ENCODE measurements at regions not wholly inside any gene's neighbourhood (a gene's known extent, or its start where the extent isn't known, plus 50 kb on each side); places are given as distances from the start of the nearest gene placed in this dataset.

DNA sequence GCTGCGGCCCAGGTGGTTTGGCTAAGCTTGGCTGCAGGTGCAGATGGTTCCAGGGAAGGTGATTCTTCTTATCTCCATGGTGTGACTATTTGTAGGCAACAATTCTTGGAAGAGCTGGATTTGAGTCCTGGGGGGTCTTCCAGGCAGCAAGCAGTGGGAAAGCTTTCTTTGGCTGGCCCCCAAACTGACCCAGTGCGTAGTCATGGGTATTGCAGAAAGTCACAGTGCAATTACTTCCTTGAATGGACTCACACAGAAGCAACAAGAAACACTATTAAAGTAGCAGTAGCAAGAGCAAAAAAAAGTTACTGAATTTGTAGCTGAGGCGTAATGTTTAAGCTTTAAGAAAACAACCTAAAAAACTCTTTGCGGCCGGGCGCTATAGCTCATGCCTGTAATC lies 293.6 kb upstream of the ATP5MC3 start:
- DNase-seq (ENCODE audit: extremely low read depth, low read depth, low spot score), result no peak

DNA sequence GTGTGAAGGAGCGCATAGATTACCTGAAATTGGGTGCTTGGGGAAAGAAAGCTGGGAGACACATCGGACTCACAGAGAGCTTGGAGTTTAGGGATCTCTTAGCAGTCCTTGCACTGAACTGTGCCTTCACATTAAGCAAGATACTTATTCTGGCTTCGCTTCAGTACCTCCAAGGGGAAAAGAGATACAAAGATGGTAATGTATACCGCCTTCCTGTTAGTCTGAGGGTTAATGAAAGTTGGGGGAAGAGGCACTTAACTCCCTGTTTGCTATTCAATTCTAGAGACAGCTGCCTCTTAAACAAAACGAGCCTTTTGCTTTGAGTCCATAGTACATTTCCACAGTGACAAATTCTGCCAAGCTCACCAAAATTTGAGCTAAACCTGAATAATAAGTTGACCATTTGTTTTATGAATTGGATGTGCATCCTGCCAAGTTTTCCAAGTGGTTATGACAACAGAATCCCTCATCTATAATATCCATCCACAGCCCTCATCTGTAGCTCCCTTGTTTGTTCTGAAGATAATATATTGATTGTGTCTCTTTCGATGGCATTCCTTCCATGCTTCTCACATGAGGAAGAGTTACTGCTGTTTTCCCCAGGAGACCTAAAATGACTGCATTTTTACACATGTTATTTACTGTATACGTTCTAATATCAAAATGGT lies 287.1 kb upstream of the ATP5MC3 start:
- no peak for DNase-seq (ENCODE audit: extremely low read depth, low read depth, low spot score)

DNA sequence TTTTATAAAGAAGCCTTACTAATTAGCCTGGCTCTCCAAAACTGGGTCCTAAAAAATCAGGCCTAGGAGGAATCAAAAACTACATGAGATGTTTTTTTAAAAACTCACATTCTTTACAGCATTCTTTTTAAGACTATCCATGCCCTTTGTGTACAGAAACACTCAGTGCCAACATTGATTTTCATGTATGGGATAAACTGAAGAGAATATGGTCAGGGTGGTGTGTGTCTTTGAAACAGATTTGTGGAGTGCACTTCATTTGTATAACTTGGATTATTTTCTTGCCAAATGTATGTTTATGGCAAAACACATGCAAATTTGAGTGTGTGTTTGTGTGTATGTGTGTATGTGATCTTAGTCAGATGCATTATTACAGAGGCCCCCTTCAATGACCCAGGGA lies 283.6 kb upstream of the ATP5MC3 start:
- DNase-seq (ENCODE audit: extremely low read depth, low read depth, low spot score), result no peak

DNA sequence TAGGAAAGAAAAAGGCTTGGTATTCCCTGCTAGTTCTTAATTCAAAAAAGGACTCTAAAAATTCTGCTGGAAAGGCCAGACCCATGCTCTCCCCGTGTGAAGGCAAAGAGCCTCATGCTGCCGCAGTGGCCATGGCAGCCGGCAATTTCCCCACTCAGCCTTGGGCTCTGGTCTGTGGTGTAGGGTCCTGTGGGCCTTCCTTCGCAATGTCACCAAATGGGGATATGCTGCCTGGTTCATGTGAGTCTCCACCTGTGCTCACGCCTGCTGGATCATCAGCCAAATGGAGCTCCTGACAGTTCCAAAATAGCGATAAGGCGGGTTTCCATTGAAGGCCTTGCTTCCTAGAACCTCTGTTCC lies 282.8 kb upstream of the ATP5MC3 start:
- no peak for DNase-seq (ENCODE audit: extremely low read depth, low read depth, low spot score)

DNA sequence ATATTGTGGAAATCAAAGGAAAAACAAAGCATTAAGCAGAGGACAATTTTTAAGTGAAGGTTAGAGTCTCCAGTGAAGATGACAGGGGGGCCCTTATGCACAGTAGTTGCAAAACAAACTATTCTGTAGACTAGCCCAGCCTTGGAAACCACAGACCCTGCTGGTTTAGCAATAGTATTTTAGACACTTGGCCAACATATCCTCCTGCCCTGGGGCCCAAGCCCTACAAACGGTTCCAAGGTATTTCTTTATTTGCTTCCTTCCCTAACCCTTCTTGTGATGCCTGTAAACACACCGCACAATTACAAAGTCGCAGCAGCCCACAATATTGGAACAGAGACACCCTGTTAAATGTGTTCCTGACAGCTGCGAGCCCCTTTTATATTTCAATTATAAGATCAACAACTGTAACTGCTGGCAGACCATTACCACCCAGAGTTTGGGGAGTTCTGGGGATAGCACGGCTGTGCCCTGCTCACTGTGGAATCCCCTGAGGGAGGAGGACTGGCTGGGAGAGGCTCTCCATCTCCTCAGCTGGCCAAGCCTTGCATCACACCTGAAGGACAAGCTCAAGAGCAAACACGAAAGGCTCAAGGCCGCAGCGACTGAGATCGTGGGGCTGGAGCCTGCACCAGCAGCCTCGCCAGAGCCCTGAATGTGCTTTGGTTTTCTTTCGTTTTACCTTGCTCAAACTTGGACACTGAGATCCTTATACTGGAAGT lies 282.2 kb upstream of the ATP5MC3 start:
- no peak for DNase-seq (ENCODE audit: extremely low read depth, low read depth, low spot score)

DNA sequence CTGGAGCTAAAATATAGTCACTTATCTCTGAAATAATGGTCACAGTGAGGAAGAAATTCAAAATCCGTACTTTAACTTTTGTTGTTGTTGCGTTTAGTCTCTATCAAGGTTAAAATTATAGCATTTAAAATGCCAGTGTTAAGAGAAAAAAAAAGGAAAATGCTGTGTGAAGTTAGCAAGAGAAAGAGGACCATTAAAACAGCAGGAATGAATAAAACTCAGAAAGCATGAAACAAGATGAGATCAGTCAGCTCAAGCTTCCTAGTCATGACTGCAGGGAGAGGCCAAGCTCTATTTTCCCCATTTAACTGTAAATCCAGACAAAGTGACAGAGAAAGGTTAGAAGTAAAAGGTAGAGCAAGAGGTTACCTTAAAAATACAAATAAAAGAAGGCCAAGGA lies 281.7 kb upstream of the ATP5MC3 start:
- no peak for DNase-seq (ENCODE audit: extremely low read depth, low read depth, low spot score)

DNA sequence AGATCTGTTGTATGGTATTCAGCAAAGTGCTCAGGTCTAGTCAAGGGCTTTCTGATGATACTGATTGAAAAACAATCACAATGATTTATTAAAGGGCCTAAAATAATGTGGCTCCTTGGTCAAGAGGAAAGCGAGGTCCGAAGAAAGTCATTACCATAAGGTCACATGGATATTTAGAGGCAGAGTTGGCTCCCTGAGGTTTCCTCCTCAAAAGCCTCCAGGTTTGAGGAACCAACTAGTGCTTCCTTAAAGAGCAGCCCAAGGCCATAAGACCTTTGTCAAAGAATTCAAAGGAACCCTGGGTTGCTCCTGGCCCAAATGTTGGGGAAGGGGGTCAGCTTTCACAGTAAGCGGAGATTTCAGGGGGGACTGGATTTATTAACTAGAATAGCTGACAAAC lies 280.7 kb upstream of the ATP5MC3 start:
- no peak for DNase-seq (ENCODE audit: extremely low read depth, low read depth, low spot score)

DNA sequence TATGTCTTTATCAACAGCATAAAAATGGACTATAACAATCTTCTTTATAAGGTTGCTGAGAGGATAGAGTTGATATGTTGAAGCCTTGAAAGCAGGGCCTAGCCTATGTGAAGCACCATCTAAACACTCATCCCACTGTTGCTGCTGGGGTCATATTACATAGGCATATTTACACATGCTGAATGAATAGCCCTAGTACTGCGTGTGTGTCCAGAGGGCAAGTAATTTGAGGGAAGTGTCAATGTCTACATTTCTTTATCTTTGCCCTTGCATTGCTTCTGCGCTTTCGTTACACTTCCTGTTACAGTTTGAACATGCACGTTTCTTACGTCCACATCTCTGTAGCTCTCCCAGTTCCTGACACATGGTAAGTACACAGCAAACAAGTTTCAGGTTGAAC lies 280.3 kb upstream of the ATP5MC3 start:
- DNase-seq (ENCODE audit: extremely low read depth, low read depth, low spot score), result no peak

DNA sequence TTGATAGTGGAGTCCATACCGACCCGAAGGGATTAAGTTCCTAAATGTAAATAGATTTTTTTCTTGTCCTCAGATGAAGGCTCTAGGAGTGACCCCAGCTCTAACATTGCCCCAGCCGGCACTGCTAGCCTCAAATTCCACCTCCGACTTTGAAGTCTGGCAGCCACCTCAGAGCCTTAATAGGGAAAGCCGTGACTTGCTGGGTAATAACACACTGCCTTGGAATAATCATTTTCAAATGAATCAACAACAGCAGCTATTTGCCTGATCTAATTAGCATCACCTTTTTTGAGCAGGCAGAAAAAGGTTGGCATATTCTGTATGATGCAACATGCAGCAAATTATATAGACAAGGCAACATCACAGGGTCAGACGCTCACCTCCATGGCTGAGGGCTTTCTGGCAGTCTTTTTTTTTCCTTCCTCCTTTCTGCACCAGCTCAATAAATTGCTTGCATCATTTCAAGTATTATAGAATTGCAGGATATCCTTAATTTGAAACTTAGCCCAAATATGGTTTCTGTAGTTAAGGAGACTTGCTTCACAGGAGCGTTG lies 276.5 kb upstream of the ATP5MC3 start:
- no peak for DNase-seq (ENCODE audit: extremely low read depth, low read depth, low spot score)

DNA sequence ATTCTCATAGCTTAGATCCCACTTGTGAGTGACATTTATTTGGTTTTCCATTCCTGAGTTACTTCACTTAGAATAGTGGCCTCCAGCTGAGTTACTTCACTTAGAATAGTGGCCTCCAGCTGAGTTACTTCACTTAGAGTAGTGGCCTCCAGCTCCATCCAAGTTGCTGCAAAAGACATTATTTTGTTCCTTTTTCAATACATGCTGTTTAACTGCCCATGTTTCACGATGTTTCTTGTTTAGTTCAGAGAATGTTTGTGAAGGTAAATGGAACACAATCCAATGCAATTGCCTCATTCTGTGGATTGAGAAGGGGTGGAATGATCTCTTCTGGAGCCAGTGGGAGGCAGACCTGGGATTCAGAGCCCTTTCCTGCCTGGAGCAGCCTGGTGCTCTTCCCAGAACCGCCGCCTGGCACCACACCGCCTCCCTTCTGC lies 273.5 kb upstream of the ATP5MC3 start:
- DNase-seq (ENCODE audit: extremely low read depth, low read depth, low spot score), result no peak

DNA sequence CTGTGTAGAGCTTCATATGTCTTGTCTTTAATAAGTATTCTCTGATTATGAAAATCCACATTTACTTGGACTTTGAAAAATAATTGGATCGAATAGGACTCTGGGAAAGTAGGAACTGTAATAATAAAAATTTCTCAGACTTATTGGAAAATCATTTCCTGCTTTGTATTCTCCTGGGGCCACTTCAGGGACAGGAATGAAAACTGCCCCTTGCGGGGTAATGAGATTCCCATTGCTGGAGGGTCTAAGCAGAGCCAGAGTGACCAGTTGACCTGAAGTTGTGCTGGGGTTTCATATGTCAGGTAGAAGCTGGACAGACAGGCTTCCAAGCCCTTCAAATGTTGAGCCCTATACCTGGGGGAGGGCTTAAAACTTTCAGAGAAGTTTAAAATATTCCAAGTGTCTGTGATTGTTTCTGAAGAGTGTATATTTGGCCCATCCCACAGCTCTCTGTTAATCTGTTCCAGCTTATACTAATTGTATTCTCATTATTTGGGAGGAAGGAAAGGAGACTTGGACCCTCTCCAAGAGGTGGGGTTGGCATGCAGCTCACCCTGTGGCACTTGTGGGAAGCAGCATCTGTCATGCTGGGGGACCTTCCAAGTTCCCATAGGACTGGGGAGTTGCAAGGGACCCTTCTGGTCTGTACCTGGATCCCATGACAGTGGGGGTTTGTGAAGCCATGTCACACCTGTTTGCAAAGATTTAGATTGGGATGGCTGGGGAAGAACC lies 268.7 kb upstream of the ATP5MC3 start:
- DNase-seq (ENCODE audit: extremely low read depth, low read depth, low spot score), result no peak

DNA sequence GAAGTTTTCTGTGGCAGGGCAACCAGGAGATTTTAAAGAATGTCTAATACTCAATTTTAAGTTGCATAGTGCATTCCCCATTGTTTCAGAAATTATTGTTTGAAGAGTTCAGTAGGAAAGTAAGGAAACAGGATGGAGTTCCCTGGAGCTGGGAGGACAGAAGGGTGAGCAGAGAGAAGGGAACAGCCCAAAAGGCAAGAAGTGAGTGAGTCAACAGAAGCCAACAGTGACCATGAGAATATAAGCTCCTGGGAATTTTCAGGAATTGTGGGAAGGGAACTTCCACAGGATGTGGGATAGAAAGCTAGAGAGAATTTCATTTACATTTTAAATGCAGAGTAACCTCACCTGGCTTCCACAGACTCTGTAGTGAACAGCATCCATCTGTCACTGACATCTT lies 268.1 kb upstream of the ATP5MC3 start:
- DNase-seq (ENCODE audit: extremely low read depth, low read depth, low spot score), result no peak

DNA sequence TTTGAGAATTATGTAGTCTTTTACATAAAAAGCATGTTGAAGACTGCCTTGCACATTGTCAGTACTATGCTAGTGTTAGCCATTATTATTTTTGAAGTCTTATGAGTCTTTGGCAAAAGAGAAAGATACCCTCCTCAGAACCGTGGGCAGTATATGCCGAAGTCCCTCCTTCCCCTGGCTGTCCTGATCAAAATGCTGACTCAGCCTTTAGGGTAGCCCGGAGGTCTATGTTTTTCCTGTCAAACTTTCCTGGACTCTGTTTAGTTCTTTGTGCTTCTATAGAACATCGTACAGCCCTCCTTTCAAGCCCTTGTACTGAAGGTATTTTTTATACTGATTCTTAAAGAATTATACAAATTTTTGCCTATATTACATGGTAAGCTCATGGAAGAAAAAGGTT lies 264.7 kb upstream of the ATP5MC3 start:
- no peak for DNase-seq (ENCODE audit: extremely low read depth, low read depth, low spot score)

DNA sequence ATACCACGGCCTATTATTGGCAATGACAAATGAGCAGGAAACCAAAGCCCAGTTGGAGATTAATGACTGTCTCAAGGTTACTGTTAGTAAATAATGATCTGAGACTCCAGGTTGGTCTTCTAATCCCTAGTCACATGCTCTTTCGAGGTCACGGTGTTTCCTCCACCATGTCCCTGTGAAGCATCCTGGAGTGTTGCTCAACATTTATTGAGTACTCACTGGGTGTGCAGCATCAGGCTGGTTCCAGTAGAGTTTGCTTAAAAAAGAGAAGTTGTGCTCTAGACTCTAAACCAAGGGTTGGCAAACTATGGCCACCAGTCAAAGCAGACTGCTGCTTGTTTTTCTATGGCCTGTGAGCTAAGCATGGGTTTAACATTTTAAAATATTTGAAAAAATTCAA lies 263.8 kb upstream of the ATP5MC3 start:
- DNase-seq (ENCODE audit: extremely low read depth, low read depth, low spot score), result no peak

DNA sequence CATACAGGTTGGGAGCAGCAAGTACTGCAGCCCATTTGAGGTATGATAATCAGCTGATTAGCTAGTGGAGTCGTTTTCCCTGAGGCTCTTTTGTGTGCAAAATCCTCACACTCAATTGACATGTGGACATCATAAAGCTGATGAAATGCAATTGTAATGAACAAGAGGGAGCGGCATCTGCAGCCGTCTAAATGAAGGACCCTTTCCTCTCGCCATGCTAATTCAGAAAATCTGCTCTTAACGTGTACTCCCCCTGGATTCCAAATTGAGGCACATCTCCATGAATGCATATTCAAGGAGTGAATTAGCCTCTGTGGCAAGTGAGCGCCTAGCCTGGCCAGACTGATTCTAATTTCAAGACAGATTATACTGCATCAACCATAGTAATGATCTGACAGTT lies 260.9 kb upstream of the ATP5MC3 start:
- no peak for DNase-seq (ENCODE audit: extremely low read depth, low read depth, low spot score)

DNA sequence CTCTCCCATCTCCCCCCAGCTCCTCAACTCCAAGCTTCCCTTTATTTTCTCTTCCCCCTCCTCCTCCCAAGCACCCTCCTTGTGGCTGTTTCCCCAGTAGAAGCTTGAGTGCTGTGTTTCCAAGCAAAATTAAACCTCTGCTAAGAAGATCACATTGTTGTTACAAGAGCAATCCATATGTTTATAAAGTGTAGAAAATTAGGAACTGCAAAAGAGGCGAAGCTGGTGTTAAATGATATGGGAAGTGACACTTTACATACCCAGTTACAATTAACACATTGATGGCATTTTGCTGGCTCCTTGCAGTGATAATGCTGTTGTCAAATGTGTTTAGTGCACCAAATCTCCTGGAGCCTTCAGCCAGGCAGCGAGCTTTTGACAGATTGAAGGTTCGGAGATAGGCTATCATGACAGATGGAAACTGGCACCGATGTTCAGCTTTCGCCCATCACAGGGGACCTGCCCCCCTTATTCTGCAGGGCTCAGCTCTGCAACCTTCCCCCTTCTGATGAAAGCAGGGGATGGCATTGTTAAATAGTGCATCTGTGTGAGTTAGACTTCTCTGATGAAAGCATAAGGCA lies 259.8 kb upstream of the ATP5MC3 start:
- no peak for DNase-seq (ENCODE audit: extremely low read depth, low read depth, low spot score)

DNA sequence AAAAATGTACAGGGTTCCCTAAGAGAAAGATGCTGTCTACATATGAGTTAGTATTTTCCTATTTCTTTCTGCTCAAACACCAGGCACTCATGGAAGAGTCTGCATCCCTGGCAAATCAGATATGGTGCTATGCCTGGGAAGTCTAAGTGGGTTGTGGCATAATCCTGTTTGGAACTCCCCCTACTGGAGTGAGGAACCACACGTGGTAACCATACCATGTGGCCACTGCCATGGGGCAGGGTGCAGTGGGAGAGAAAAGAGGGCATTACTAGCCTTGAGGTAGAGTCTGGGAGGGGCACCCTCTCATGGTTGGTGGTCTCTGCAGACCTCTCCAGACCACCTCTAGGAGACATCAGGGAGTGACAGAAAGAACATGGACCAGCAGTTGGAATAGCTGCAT lies 257.9 kb upstream of the ATP5MC3 start:
- no peak for DNase-seq (ENCODE audit: extremely low read depth, low read depth, low spot score)

DNA sequence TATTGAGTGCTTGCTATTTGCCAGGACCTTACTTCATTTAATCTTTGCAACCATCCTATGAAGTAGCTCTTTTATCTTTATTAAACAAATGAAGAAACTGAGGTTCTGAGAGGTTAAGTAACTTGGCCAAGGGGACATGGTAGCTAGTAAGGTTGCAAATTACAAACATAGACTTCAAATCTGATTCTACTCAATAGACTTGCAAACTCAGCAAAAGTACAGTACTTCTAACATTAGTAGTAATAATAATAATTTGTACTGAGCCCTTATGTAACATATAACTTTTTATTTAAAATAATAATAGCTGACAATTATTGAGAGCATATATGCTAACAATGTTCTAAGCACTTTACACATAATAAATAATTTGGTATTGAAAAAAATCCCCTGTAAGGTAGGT lies 255.7 kb upstream of the ATP5MC3 start:
- DNase-seq (ENCODE audit: extremely low read depth, low read depth, low spot score), result no peak

DNA sequence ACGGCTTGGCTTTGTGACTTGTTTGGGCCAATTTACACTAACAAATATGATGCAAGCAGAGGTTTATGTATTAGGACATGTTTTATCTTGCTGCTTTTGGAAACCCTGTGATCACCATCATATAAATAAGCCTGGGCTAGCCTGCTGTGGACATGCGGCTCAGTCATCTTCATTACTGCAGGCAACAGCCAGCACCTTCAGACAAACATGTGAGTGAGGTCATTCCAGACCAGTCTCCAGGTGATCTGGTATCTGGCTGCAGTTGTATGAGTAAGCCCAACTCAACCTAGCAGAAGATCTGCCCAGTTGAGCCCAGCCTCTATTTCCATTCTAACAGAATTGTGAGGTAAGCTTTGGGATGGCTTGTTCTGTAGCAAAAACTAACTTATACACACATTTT lies 254.6 kb upstream of the ATP5MC3 start:
- no peak for DNase-seq (ENCODE audit: extremely low read depth, low read depth, low spot score)

DNA sequence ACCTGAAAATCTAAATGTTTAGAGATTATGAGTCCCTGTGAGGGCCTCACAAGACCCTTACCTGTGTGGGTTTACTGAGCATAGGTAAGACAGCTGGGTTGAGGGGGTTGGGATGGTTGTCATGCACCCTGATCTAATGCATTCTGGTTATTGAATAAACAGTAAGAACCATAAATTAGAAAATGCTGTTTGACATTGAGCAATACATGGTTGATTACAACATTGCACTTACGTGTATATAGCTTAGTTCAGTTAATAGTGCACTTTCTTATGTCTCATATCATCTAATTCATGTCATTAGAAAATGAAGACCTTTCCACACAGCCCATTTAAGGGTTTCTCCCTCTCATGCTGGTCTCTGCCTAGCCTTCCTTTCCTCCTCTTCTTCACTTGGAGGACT lies 253.5 kb upstream of the ATP5MC3 start:
- DNase-seq (ENCODE audit: extremely low read depth, low read depth, low spot score), result no peak

DNA sequence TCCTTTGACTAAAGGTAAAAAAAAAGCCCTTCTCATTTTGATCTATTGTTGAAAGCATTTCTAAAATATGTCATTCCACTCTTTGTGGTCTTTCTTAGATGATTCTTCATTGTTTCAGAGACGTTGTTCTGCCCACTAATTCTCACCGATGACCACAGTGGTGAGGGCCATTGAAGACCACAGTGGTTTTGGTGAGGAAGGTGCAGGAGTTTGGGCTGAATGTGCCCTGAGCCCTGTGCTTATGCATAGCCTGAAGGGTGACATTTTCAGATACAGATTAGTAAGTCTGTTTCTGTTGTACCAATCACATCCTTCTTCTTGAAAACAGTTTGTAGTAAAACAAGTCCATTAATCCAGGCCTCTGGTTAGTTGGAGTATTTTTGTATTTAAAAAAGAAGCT lies 251.3 kb upstream of the ATP5MC3 start:
- DNase-seq (ENCODE audit: extremely low read depth, low read depth, low spot score), result no peak

DNA sequence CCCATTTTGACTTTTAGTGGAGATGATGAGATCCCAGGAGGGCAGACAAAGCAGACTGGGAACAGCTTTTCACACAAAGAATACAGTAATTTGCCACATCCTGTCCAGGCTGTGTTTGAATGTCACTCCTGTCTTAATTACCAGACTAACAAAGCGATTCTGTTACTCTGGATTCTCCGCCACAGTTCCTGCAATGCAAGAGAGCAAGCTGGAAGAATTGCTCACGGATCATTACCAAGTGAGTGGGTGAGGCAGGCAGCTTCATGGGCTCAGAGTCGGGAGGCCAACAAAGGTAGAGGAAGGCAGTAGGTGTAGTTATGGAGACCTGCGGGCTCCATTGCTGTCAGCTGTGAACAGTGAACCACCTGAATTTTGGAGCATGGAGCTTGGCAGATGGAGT lies 250.5 kb upstream of the ATP5MC3 start:
- no peak for DNase-seq (ENCODE audit: extremely low read depth, low read depth, low spot score)

Data from glomerular endothelial cell (primary cell).